ENCODE measurements at regions not wholly inside any gene's neighbourhood (a gene's known extent, or its start where the extent isn't known, plus 50 kb on each side); places are given as distances from the start of the nearest gene placed in this dataset.

DNA sequence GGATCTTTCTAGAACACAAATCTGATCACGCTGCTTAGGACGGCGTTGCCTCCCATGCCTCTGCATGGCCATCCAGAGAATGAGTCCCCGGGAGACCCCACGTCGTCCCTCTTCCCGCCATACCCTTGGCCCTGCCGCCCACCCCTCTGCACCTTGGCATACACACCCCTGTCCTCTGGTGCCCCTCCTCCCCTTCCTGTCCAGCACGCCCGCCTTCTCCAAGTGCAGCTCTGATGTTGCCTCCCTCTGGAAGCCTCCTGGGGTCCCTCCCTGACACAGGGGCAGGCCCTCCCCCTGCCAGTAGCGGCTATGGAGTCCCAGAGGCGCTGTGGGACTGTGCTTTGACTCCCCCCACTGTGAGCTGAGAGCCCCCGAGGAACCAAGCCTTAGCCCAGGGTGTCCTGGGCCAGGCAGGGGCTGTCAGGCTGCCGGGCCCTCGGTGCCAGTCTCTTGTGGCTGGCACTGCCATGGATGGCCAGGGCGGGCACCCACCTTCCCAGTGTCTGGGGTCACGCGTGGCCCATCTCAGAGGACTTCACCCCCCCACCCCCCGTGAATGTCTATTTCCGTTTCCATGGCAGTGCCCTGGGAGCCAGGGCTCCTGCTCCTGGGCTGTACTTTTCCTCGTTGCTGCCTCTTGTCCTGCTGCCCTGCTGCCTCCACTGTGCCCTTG is 70.5 kb upstream of the RNU6ATAC start:
- no peak for DNase-seq (ENCODE audit: low spot score)
- peak overlapping the region in 1 of 2 donors; percentile 42 for H3K27ac ChIP-seq (ENCODE audit: low read depth in 1 of 2, low read length in 2 of 2)
- H3K9me3 ChIP-seq (ENCODE audit: control insufficient read depth in 4 of 4, low read length in 3 of 4) = no peaks in the 10 kb centered on the region
- no peaks in the 10 kb centered on the region for H3K36me3 ChIP-seq (ENCODE audit: control insufficient read depth in 4 of 4, insufficient read depth in 3 of 4, low read depth in 1 of 4, low read length in 3 of 4)
- no peak overlapping the region for H3K9ac ChIP-seq (ENCODE audit: low read depth in 1 of 2, low read length in 2 of 2)
- H3K4me3 ChIP-seq (ENCODE audit: low read depth in 1 of 3, low read length in 3 of 3) = no peak overlapping the region
- no peaks in the 10 kb centered on the region for H3K27me3 ChIP-seq (ENCODE audit: control insufficient read depth in 4 of 4, insufficient read depth in 4 of 4, low read length in 3 of 4)
- peaks cover 20 to 42% (median 32%) of the 10 kb centered on the region in 4 donors for H3K4me1 ChIP-seq (ENCODE audit: control insufficient read depth in 4 of 4, insufficient read depth in 4 of 4, low read length in 3 of 4)
- 82% methylated on average over 21 of the region's 21 CpGs for WGBS
- TF ChIP-seq, protein P1, sequence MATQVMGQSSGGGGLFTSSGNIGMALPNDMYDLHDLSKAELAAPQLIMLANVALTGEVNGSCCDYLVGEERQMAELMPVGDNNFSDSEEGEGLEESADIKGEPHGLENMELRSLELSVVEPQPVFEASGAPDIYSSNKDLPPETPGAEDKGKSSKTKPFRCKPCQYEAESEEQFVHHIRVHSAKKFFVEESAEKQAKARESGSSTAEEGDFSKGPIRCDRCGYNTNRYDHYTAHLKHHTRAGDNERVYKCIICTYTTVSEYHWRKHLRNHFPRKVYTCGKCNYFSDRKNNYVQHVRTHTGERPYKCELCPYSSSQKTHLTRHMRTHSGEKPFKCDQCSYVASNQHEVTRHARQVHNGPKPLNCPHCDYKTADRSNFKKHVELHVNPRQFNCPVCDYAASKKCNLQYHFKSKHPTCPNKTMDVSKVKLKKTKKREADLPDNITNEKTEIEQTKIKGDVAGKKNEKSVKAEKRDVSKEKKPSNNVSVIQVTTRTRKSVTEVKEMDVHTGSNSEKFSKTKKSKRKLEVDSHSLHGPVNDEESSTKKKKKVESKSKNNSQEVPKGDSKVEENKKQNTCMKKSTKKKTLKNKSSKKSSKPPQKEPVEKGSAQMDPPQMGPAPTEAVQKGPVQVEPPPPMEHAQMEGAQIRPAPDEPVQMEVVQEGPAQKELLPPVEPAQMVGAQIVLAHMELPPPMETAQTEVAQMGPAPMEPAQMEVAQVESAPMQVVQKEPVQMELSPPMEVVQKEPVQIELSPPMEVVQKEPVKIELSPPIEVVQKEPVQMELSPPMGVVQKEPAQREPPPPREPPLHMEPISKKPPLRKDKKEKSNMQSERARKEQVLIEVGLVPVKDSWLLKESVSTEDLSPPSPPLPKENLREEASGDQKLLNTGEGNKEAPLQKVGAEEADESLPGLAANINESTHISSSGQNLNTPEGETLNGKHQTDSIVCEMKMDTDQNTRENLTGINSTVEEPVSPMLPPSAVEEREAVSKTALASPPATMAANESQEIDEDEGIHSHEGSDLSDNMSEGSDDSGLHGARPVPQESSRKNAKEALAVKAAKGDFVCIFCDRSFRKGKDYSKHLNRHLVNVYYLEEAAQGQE (IDR thresholded peaks at IDR 0.05) = no peak
- TF ChIP-seq FOXA2 (IDR thresholded peaks at IDR 0.05) = no peak
- TF ChIP-seq TAF1 (conservative IDR thresholded peaks at IDR 0.05) = no peak
- TF ChIP-seq RAD21 (IDR thresholded peaks at IDR 0.05) = no peak
- TF ChIP-seq HNF4G (IDR thresholded peaks at IDR 0.05) = no peak
- no peak for TF ChIP-seq JUND (IDR thresholded peaks at IDR 0.05)
- no peak for TF ChIP-seq CTCF (IDR thresholded peaks at IDR 0.05; ENCODE audit: low read depth, low read length, missing input control)
- no peak for TF ChIP-seq HNF4A (conservative IDR thresholded peaks at IDR 0.05)

- Histone ChIP-seq H3K4me1 (ENCODE audit: control insufficient read depth in 4 of 4, insufficient read depth in 4 of 4, low read length in 3 of 4) (peaks cover 19 to 37% (median 27%) of the 10 kb centered on the region in 4 donors), H3K4me3 (ENCODE audit: low read depth in 1 of 3, low read length in 3 of 3) (no peak overlapping the region), H3K36me3 (ENCODE audit: control insufficient read depth in 4 of 4, insufficient read depth in 3 of 4, low read depth in 1 of 4, low read length in 3 of 4) (no peaks in the 10 kb centered on the region), H3K9ac (ENCODE audit: low read depth in 1 of 2, low read length in 2 of 2) (no peak overlapping the region), H3K9me3 (ENCODE audit: control insufficient read depth in 4 of 4, low read length in 3 of 4) (no peaks in the 10 kb centered on the region), H3K27me3 (ENCODE audit: control insufficient read depth in 4 of 4, insufficient read depth in 4 of 4, low read length in 3 of 4) (no peaks in the 10 kb centered on the region), H3K27ac (ENCODE audit: low read depth in 1 of 2, low read length in 2 of 2) (peak overlapping the region in 1 of 2 donors; percentile 26)
- DNase-seq (ENCODE audit: low spot score) = no peak
- 84% methylated on average over 16 of the region's 16 CpGs for WGBS
- no peak for TF ChIP-seq GABPA (IDR thresholded peaks at IDR 0.05 in 1 of 2, conservative IDR thresholded peaks at IDR 0.05 in 1 of 2)
Observed at GRCh38 chr9:134235366-134235765, 71.0 kb upstream of the RNU6ATAC start.

DNA sequence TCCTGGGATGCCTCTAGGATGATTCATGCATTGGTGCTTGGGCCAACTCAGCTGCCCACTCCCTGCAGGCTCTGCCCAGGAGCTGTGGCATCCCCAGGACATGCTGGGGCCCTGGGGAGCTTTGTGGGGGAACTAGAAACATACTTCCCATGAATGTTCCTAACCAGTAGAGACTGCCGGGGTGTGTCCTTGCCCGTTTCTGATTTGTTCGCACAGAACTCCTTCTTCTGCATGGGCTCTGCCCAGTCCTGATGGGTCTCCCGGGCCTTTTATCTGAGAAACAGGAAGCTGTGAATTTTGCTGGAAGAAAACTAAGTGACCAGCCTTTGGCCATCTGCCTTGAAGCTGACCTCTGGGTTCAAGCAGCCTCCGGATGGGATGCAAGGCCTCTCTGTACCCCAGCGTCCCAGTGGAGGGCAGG is 71.6 kb upstream of the RNU6ATAC start:
- peak in 1 of 2 donors; percentile 32 for TF ChIP-seq RAD21 (IDR thresholded peaks at IDR 0.05)
- TF ChIP-seq, protein P2, sequence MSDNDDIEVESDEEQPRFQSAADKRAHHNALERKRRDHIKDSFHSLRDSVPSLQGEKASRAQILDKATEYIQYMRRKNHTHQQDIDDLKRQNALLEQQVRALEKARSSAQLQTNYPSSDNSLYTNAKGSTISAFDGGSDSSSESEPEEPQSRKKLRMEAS (IDR thresholded peaks at IDR 0.05) = no peak
- TF ChIP-seq TAF1 (conservative IDR thresholded peaks at IDR 0.05) = no peak
- TF ChIP-seq EGR1 (IDR thresholded peaks at IDR 0.05; ENCODE audit: low read depth in 2 of 2) = no peak
- TF ChIP-seq NR2F2 (IDR thresholded peaks at IDR 0.05) = peak; percentile 83
- TF ChIP-seq RXRA (IDR thresholded peaks at IDR 0.05) = peak in 1 of 2 donors; percentile 8
- Histone ChIP-seq H3K4me3 (ENCODE audit: low read depth in 1 of 3, low read length in 3 of 3) (no peak overlapping the region), H3K36me3 (ENCODE audit: control insufficient read depth in 4 of 4, insufficient read depth in 3 of 4, low read depth in 1 of 4, low read length in 3 of 4) (no peaks in the 10 kb centered on the region), H3K4me1 (ENCODE audit: control insufficient read depth in 4 of 4, insufficient read depth in 4 of 4, low read length in 3 of 4) (peaks cover 12 to 31% (median 22%) of the 10 kb centered on the region in 4 donors), H3K27ac (ENCODE audit: low read depth in 1 of 2, low read length in 2 of 2) (peak overlapping the region in 1 of 2 donors; percentile 26), H3K9me3 (ENCODE audit: control insufficient read depth in 4 of 4, low read length in 3 of 4) (no peaks in the 10 kb centered on the region), H3K9ac (ENCODE audit: low read depth in 1 of 2, low read length in 2 of 2) (no peak overlapping the region), H3K27me3 (ENCODE audit: control insufficient read depth in 4 of 4, insufficient read depth in 4 of 4, low read length in 3 of 4) (no peaks in the 10 kb centered on the region)
- no peak for DNase-seq (ENCODE audit: low spot score)
- 74% methylated on average over 6 of the region's 6 CpGs for WGBS
